Panc1 (cell line): ENCODE measurements at regions not wholly inside any gene's neighbourhood (a gene's known extent, or its start where the extent isn't known, plus 50 kb on each side); places are given as distances from the start of the nearest gene placed in this dataset.

Experiments
- CTCF ChIP-seq: fragments of 450-650 bp; IDR thresholded peaks from 2 replicates; pipeline ENCODE4 v1.5.1; 2017; ENCODE audit warnings: mild to moderate bottlenecking
- REST ChIP-seq, 2 experiments: IDR thresholded peaks; 2 replicates each; pipeline ENCODE4 v1.6.1; 2011 to 2012; ENCODE audit warnings: low read depth in 2 of 2, control low read depth in 1 of 2, low read length in 1 of 2, mild to moderate bottlenecking in 1 of 2, moderate library complexity in 1 of 2; ENCODE audit not compliant: insufficient read depth in 1 of 2

- no peak for TF ChIP-seq CTCF
- TF ChIP-seq REST (IDR thresholded peaks at IDR 0.05; ENCODE audit: insufficient read depth in 1 of 2, low read depth in 2 of 2, low read length in 1 of 2) = no peak
These were observed 165.4 kb upstream of the CPNE8 start for GRCh38 chr12:39070775-39071174.
